Hepatocyte (in vitro differentiated cells): ENCODE measurements at regions not wholly inside any gene's neighbourhood (a gene's known extent, or its start where the extent isn't known, plus 50 kb on each side); places are given as distances from the start of the nearest gene placed in this dataset.

Source experiments
- DNase-seq: peaks from one replicate; pipeline ENCODE4 v3.0.0-alpha.2; 2016; ENCODE audit warnings: low spot score
- H2AFZ ChIP-seq: fragments of 200-600 bp; sonication (generic); 2 replicates; pipeline ENCODE4 v1.6.0; 2016; ENCODE audit warnings: antibody characterized with exemption, mild to moderate bottlenecking
- H3K27ac ChIP-seq: fragments of 200-600 bp; sonication (generic); 2 replicates; pipeline ENCODE4 v1.5.1; 2016; ENCODE audit warnings: mild to moderate bottlenecking
- H3K27me3 ChIP-seq: fragments of 200-600 bp; sonication (generic); 2 replicates; pipeline ENCODE4 v1.6.1; 2016
- H3K36me3 ChIP-seq: fragments of 200-600 bp; sonication (generic); replicated peaks from 2 replicates; pipeline ENCODE4 v1.5.1; 2016; ENCODE audit warnings: low read depth; ENCODE audit not compliant: insufficient read depth
- H3K4me1 ChIP-seq: fragments of 200-600 bp; sonication (generic); 2 replicates; pipeline ENCODE4 v1.5.1; 2016; ENCODE audit warnings: mild to moderate bottlenecking, moderate library complexity; ENCODE audit not compliant: insufficient read depth
- H3K4me2 ChIP-seq: fragments of 200-600 bp; sonication (generic); 2 replicates; pipeline ENCODE4 v1.6.0; 2016
- H3K4me3 ChIP-seq: fragments of 200-600 bp; sonication (generic); 2 replicates; pipeline ENCODE4 v1.5.1; 2016; ENCODE audit warnings: mild to moderate bottlenecking
- H3K79me2 ChIP-seq: fragments of 200-600 bp; sonication (generic); 2 replicates; pipeline ENCODE4 v1.6.0; 2017; ENCODE audit warnings: mild to moderate bottlenecking
- H3K9me2 ChIP-seq: fragments of 200-600 bp; sonication (generic); replicated peaks from 2 replicates; pipeline ENCODE4 v1.6.0; 2017; ENCODE audit warnings: mild to moderate bottlenecking; ENCODE audit not compliant: insufficient read depth
- H3K9me3 ChIP-seq: fragments of 200-600 bp; sonication (generic); 2 replicates; pipeline ENCODE4 v1.5.1; 2016; ENCODE audit warnings: low read depth, mild to moderate bottlenecking
- H4K20me1 ChIP-seq: fragments of 200-600 bp; sonication (generic); 2 replicates; pipeline ENCODE4 v1.6.0; 2016; ENCODE audit warnings: mild to moderate bottlenecking; ENCODE audit not compliant: insufficient read depth, poor library complexity, severe bottlenecking
- CTCF ChIP-seq: fragments of 200-600 bp; sonication (generic); IDR thresholded peaks from 2 replicates; pipeline ENCODE4 v1.5.1; 2016; ENCODE audit warnings: antibody characterized with exemption, mild to moderate bottlenecking; ENCODE audit not compliant: poor library complexity
- EZH2 ChIP-seq: fragments of 200-600 bp; sonication (generic); IDR thresholded peaks from 2 replicates; pipeline ENCODE4 v1.6.1; 2016; ENCODE audit warnings: antibody characterized with exemption, mild to moderate bottlenecking, borderline replicate concordance
- EZH2phosphoT487 ChIP-seq: fragments of 200-600 bp; sonication (generic); IDR thresholded peaks from one replicate; pipeline ENCODE4 v1.6.1; 2018; ENCODE audit warnings: antibody characterized with exemption, mild to moderate bottlenecking, low read depth, moderate library complexity; ENCODE audit not compliant: unreplicated experiment, severe bottlenecking
- WGBS: methylation state at CpG from one replicate; pipeline ENCODE4 v1.1.6; 2016; ENCODE audit warnings: low lambda C conversion rate; ENCODE audit errors: missing lambda C conversion rate; 5-methylcytosine and 5-hydroxymethylcytosine counted together

- TF ChIP-seq CTCF (no peak), EZH2phosphoT487 (no peak), EZH2 (no peak)
- Histone ChIP-seq H3K9me3 (no peaks in the 10 kb centered on the region), H3K4me3 (no peak overlapping the region), H2AFZ (no peak overlapping the region), H3K36me3 (no peaks in the 10 kb centered on the region), H3K27ac (no peak overlapping the region), H4K20me1 (no peaks in the 10 kb centered on the region), H3K9me2 (no peaks in the 10 kb centered on the region), H3K27me3 (peaks cover 4% of the 10 kb centered on the region), H3K4me2 (no peak overlapping the region), H3K79me2 (no peaks in the 10 kb centered on the region), H3K4me1 (no peaks in the 10 kb centered on the region)
- 89% methylated on average over 6 of the region's 6 CpGs for WGBS
- DNase-seq: no peak
Measured at GRCh38 chr2:18124116-18124835, 245.8 kb downstream of the KCNS3 start.

- Histone ChIP-seq H2AFZ (no peak overlapping the region), H4K20me1 (no peaks in the 10 kb centered on the region), H3K27me3 (peaks cover 4% of the 10 kb centered on the region), H3K27ac (no peak overlapping the region), H3K9me2 (no peaks in the 10 kb centered on the region), H3K4me2 (no peak overlapping the region), H3K36me3 (no peaks in the 10 kb centered on the region), H3K4me1 (no peaks in the 10 kb centered on the region), H3K9me3 (no peaks in the 10 kb centered on the region), H3K79me2 (no peaks in the 10 kb centered on the region), H3K4me3 (no peak overlapping the region)
- DNase-seq: no peak
- no peak for TF ChIP-seq EZH2phosphoT487
- TF ChIP-seq EZH2: no peak
- TF ChIP-seq CTCF: no peak
- WGBS: 85% methylated on average over 3 of the region's 3 CpGs
Measured at GRCh38 chr2:18123577-18123976, 245.1 kb downstream of the KCNS3 start.

- Histone ChIP-seq H3K27ac (no peak overlapping the region), H3K9me2 (no peaks in the 10 kb centered on the region), H3K4me3 (no peak overlapping the region), H3K36me3 (no peaks in the 10 kb centered on the region), H3K79me2 (no peaks in the 10 kb centered on the region), H3K9me3 (no peaks in the 10 kb centered on the region), H3K4me2 (no peak overlapping the region), H2AFZ (no peak overlapping the region), H3K27me3 (peaks cover 4% of the 10 kb centered on the region), H3K4me1 (no peaks in the 10 kb centered on the region), H4K20me1 (no peaks in the 10 kb centered on the region)
- DNase-seq: no peak
- 67% methylated on average over 3 of the region's 3 CpGs for WGBS
- TF ChIP-seq EZH2phosphoT487 (no peak), CTCF (no peak), EZH2 (no peak)
Measured at GRCh38 chr2:18123211-18123570, 244.7 kb downstream of the KCNS3 start.
